Ectodermal cell (in vitro differentiated cells): ENCODE measurements at regions not wholly inside any gene's neighbourhood (a gene's known extent, or its start where the extent isn't known, plus 50 kb on each side); places are given as distances from the start of the nearest gene placed in this dataset.

Source experiments
- H3K27ac ChIP-seq: 2 replicates; pipeline ENCODE4 v1.7.0; 2013; ENCODE audit warnings: mild to moderate bottlenecking, low read depth, low read length; ENCODE audit not compliant: insufficient read depth, poor library complexity, severe bottlenecking
- H3K27me3 ChIP-seq: 2 replicates; pipeline ENCODE4 v1.7.0; 2013; ENCODE audit warnings: mild to moderate bottlenecking, low read length; ENCODE audit not compliant: insufficient read depth, control insufficient read depth, poor library complexity, severe bottlenecking
- H3K36me3 ChIP-seq: one replicate; pipeline ENCODE4 v1.7.0; 2013; ENCODE audit warnings: low read length; ENCODE audit not compliant: control insufficient read depth, insufficient read depth
- H3K4me1 ChIP-seq: one replicate; pipeline ENCODE4 v1.7.0; 2013; ENCODE audit warnings: low read length; ENCODE audit not compliant: control insufficient read depth, insufficient read depth
- H3K4me3 ChIP-seq: 2 replicates; pipeline ENCODE4 v1.7.0; 2013; ENCODE audit warnings: low read depth, low read length, control low read depth; ENCODE audit not compliant: insufficient read depth
- H3K9me3 ChIP-seq: 2 replicates; pipeline ENCODE4 v1.7.0; 2013; ENCODE audit warnings: mild to moderate bottlenecking, low read length, moderate library complexity; ENCODE audit not compliant: control insufficient read depth
- WGBS, 2 experiments: methylation state at CpG; one replicate each; pipeline ENCODE4 v1.1.7; 2013; ENCODE audit warnings: missing lambda C conversion rate in 2 of 2; 5-methylcytosine and 5-hydroxymethylcytosine counted together

DNA sequence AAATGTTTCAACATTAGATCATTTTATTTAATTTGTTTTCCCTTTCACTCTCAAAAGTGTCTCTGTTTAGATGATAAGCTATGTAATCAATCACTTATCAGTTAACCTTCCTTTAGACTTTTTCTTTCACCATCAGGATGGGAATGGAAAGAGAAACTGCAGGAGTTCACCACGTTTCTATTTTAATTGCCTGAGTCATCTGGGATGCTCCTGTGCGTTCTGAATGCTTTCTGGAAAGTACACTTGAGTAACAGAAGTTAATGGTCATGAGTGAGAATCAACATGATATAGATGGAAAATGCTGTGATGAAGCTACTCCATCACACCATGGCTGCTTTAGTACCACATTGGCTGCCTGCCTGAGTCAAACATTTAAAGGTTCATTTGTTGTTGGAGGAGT, 783.3 kb upstream of the CDH9 start:
- H3K4me3 ChIP-seq, result no peak overlapping the region
- no peaks in the 10 kb centered on the region for H3K36me3 ChIP-seq
- H3K4me1 ChIP-seq, result no peaks in the 10 kb centered on the region
- H3K9me3 ChIP-seq, result no peaks in the 10 kb centered on the region
- 84 to 92% methylated on average over 2 of the region's 2 CpGs for WGBS, 2 experiments
- no peaks in the 10 kb centered on the region for H3K27me3 ChIP-seq
- H3K27ac ChIP-seq, result no peak overlapping the region

DNA sequence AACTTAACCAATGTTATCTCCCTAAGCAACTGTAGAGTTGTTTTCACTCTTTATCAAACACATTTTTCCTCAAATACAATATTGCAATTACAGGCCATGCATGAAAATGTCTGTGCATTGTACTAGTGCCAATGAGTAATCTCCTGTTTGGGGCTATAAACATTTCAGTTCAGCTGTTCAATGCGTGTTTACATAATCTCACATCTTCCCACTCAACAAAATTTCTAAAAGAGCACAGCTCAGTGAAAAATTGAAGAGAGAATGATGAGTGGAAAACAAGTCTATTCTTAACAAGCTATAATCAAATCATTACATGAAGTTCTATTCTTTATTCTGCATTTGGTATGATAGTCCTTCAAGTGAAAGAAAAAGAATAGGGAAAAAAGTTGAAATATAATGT, 780.5 kb upstream of the CDH9 start:
- no peak overlapping the region for H3K27ac ChIP-seq
- H3K4me3 ChIP-seq, result no peak overlapping the region
- WGBS, 2 experiments, result no CpG with 5 or more reads among the region's 1 CpG
- no peaks in the 10 kb centered on the region for H3K27me3 ChIP-seq
- no peaks in the 10 kb centered on the region for H3K9me3 ChIP-seq
- H3K36me3 ChIP-seq, result no peaks in the 10 kb centered on the region
- no peaks in the 10 kb centered on the region for H3K4me1 ChIP-seq

DNA sequence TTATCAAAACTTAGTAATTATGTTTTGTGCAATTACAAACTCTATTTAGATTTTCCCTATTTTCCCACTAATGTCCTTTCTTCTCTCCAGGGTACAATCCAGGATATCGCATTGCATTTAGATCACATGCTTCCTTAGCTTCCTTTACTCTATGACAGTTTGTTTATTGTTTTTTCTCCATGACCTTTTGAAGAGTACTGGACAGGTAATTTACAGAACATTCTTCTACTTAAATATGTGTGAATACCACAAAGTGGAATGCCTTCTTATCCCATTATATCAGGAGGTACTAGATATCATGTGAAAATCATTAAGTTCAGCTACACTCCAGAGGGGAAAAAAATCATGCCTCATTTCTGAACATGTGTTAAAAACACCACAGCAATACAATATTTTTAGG, 776.6 kb upstream of the CDH9 start:
- Histone ChIP-seq H3K9me3 (no peaks in the 10 kb centered on the region), H3K27ac (no peak overlapping the region), H3K27me3 (no peaks in the 10 kb centered on the region), H3K4me3 (no peak overlapping the region), H3K36me3 (no peaks in the 10 kb centered on the region), H3K4me1 (no peaks in the 10 kb centered on the region)
- WGBS, 2 experiments, result 0% methylated on average over 1 of the region's 1 CpG; no CpG with 5 or more reads in 1 of the 2 experiments

DNA sequence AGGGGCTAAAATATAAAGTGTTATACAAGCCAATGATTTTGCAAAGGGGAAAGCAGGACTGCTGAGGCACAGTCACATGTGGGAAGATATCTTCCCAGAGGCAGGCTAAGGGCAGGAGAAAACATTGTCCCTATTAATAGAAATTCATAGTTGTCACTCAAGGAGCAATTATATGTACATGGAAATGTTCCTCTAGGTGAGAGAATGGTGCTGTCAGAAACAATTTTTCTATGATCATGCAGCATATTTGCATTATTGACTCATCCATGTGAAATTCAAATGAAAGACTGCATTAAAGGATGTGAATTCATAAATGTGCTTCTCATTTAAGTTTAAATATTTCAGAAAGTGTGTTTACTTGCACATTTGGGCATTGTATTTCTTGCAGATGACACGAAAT, 775.9 kb upstream of the CDH9 start:
- Histone ChIP-seq H3K36me3 (no peaks in the 10 kb centered on the region), H3K27ac (no peak overlapping the region), H3K4me1 (no peaks in the 10 kb centered on the region), H3K4me3 (no peak overlapping the region), H3K9me3 (no peaks in the 10 kb centered on the region), H3K27me3 (no peaks in the 10 kb centered on the region)
- 94% methylated on average over 1 of the region's 1 CpG; no CpG with 5 or more reads in 1 of the 2 experiments for WGBS, 2 experiments

DNA sequence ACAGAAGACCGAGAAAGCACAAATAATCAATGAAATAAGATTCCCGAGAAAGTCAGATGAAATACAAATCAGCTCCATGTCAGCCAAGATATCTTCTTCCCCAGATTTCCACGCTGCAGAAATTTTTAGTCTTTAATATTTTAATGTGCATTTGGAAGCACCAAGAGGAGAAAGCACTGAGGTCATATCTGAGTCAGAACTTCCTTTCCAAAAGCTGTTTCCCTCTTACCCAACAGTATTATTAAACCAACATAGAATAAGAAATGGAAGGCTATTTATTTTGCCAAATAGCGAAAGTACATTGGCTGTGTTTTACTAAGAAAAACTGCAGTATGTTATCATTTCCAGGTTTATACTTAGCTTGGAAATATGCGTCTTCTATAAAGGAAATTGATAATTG, 772.1 kb upstream of the CDH9 start:
- H3K36me3 ChIP-seq, result no peaks in the 10 kb centered on the region
- WGBS, 2 experiments, result 80 to 96% methylated on average over 2 to 4 of the region's 5 CpGs
- no peaks in the 10 kb centered on the region for H3K9me3 ChIP-seq
- H3K27ac ChIP-seq, result no peak overlapping the region
- no peaks in the 10 kb centered on the region for H3K27me3 ChIP-seq
- no peaks in the 10 kb centered on the region for H3K4me1 ChIP-seq
- H3K4me3 ChIP-seq, result no peak overlapping the region

DNA sequence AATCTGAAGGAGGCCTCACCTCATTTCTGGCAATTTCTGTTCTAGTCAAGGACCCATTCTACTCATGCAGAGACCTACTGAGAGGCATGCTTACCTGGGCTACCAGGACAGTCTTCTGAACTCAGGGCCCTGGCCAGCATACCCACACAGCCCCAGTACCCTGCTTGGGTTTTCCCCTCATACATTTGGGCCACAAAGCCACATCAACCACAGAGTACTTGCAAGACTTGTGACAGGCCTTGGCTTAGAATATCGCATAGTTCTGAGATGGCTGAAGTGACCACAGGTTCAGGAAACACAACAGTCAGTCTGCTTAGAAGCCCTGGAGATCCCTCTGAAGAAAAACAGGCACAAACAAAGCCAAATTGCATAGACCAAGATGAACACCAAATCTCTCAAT, 758.8 kb upstream of the CDH9 start:
- Histone ChIP-seq H3K36me3 (no peaks in the 10 kb centered on the region), H3K27me3 (no peaks in the 10 kb centered on the region), H3K4me3 (no peak overlapping the region), H3K27ac (no peak overlapping the region), H3K4me1 (no peaks in the 10 kb centered on the region), H3K9me3 (no peaks in the 10 kb centered on the region)
- WGBS, 2 experiments, result 92 to 94% methylated on average over 1 of the region's 1 CpG

DNA sequence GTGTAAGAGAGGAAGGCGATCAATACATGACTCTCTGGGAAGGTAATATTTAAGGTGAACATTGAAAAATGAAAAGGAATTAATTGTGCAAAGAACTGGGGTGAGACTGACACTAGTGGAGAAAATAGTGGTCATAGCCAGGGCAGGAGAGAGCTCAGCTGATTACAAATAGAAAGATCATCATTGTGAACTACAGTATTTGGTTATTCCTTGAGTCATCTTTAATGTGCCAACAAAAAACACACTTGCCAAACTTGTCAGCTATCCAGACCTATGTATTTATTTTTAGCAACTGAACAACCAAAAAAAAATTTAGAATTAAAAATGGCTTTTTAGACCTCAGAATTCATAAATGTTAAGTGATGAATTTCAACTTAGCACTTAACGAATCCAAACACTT, 749.8 kb upstream of the CDH9 start:
- H3K27me3 ChIP-seq, result no peaks in the 10 kb centered on the region
- H3K4me3 ChIP-seq, result no peak overlapping the region
- WGBS, 2 experiments, result 95 to 98% methylated on average over 1 to 2 of the region's 2 CpGs
- no peaks in the 10 kb centered on the region for H3K4me1 ChIP-seq
- H3K36me3 ChIP-seq, result no peaks in the 10 kb centered on the region
- no peaks in the 10 kb centered on the region for H3K9me3 ChIP-seq
- H3K27ac ChIP-seq, result no peak overlapping the region

DNA sequence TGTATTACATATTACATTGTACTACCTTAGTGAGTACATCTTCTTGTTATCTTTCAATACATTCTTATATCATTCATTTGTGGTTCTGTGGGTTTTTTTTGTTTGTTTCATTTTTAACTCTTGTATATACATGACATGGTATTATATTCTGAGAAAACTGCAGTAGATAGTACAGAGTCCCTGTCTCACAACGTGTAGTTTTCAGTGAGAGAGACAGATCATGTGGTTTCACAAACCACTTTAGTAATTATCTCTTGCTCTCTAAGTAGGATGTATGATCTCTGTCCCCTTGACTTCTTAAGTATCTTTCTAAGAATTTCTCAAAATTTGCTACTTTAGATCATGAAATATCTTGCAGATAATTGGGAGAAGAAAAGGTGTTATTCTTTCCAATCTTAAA, 745.9 kb upstream of the CDH9 start:
- H3K36me3 ChIP-seq, result no peaks in the 10 kb centered on the region
- no peaks in the 10 kb centered on the region for H3K27me3 ChIP-seq
- no peak overlapping the region for H3K4me3 ChIP-seq
- no peaks in the 10 kb centered on the region for H3K9me3 ChIP-seq
- WGBS, 2 experiments, result 83 to 88% methylated on average over 1 of the region's 1 CpG
- H3K27ac ChIP-seq, result no peak overlapping the region
- H3K4me1 ChIP-seq, result no peaks in the 10 kb centered on the region

DNA sequence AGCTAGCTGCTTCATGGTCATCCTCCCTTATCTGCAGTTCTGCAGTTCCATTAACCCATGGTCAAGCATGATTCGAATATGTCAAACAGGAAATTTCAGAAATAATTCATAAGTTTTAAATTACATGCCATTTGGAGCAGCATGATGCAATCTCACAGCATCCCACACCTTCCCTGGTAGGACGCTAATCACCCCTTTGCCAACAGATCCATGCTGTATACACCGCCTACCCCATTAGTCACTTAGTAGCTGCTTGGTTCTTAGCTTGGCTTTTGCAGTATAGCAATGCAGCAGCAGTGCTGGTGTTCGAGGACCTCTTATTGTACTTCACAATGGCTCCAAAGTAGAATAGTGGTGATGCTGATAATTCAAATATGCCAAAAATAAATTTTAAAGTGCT, 739.7 kb upstream of the CDH9 start:
- Histone ChIP-seq H3K36me3 (no peaks in the 10 kb centered on the region), H3K4me1 (no peaks in the 10 kb centered on the region), H3K4me3 (no peak overlapping the region), H3K27ac (no peak overlapping the region), H3K27me3 (no peaks in the 10 kb centered on the region), H3K9me3 (no peaks in the 10 kb centered on the region)
- 92 to 94% methylated on average over 4 of the region's 4 CpGs for WGBS, 2 experiments

DNA sequence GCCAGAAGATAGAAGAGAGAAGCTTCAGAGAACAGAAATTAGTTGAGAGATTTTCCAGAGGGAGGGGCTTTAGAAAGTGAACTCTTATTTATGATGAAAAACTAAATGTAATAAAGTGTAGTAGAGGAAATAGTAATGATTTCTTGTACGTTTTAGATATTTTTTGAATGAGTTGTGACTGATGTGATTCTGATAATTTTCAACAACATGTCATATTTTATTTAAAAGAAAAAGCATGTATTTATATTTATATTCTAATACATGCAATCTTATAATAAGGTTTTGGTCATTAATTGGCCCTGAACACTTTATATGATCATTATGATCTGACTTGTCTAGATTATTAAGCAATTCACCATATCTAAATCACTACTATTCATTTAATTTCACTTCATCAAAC, 735.2 kb upstream of the CDH9 start:
- 89 to 100% methylated on average over 1 of the region's 1 CpG for WGBS, 2 experiments
- no peaks in the 10 kb centered on the region for H3K4me1 ChIP-seq
- no peak overlapping the region for H3K27ac ChIP-seq
- H3K27me3 ChIP-seq, result no peaks in the 10 kb centered on the region
- H3K4me3 ChIP-seq, result no peak overlapping the region
- H3K36me3 ChIP-seq, result no peaks in the 10 kb centered on the region
- H3K9me3 ChIP-seq, result no peaks in the 10 kb centered on the region

DNA sequence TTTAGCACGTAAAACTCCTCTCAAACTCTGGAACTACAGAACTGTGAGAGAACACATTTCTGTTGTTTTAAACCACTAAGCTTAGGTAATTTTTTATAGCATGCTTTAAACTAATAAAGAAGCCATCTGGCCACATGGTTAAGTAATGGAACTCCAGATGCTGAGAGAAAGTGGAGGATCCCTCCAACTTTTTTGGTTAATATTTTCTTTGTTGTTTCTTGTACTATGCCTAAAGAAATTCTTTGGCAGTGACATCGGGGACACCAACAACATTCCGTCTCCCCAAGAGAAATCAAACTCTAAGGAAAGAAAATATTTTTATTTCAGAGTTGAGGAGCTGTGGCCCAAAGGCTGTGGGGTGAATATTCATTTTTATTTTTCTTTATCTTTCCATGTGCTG, 734.8 kb upstream of the CDH9 start:
- Histone ChIP-seq H3K36me3 (no peaks in the 10 kb centered on the region), H3K9me3 (no peaks in the 10 kb centered on the region), H3K4me1 (no peaks in the 10 kb centered on the region), H3K27ac (no peak overlapping the region), H3K4me3 (no peak overlapping the region), H3K27me3 (no peaks in the 10 kb centered on the region)
- 96 to 100% methylated on average over 1 to 3 of the region's 3 CpGs for WGBS, 2 experiments
